Globus pallidus (tissue), 1 donor: ENCODE measurements at regions not wholly inside any gene's neighbourhood (a gene's known extent, or its start where the extent isn't known, plus 50 kb on each side); places are given as distances from the start of the nearest gene placed in this dataset.
"Not testable (repeated sequence)": the region's sequence is repeated elsewhere in the genome, so short reads cannot be mapped to it uniquely, and the experiment has no call there.

Experiments used
- DNase-seq: peaks from one replicate; pipeline ENCODE4 v3.0.0-alpha.2; 2015; ENCODE audit warnings: low spot score

GRCh38 chr5:174982485-174982884, 258.1 kb downstream of the MSX2 start:
- DNase-seq: no peak

GRCh38 chr5:174981416-174981815, 257.0 kb downstream of the MSX2 start:
- DNase-seq: no peak

GRCh38 chr5:174980952-174981351, 256.6 kb downstream of the MSX2 start:
- DNase-seq: no peak

GRCh38 chr5:174972291-174972690, 247.9 kb downstream of the MSX2 start:
- no peak for DNase-seq

- DNase-seq: no peak
These were observed 246.8 kb downstream of the MSX2 start for GRCh38 chr5:174971210-174971609.

GRCh38 chr5:174970502-174970901, 246.1 kb downstream of the MSX2 start:
- DNase-seq: no peak

- DNase-seq: no peak
These were observed 229.5 kb downstream of the MSX2 start for GRCh38 chr5:174953871-174954270.

- peak; percentile 78 for DNase-seq
These were observed 226.9 kb downstream of the MSX2 start for GRCh38 chr5:174951151-174951780.

GRCh38 chr5:174947548-174947947, 223.2 kb downstream of the MSX2 start:
- no peak for DNase-seq

GRCh38 chr5:174945853-174946252, 221.5 kb downstream of the MSX2 start:
- peak; percentile 20 for DNase-seq

GRCh38 chr5:174943785-174944184, 219.4 kb downstream of the MSX2 start:
- no peak for DNase-seq

- DNase-seq: not testable (repeated sequence)
These were observed 218.6 kb downstream of the MSX2 start for GRCh38 chr5:174943002-174943401.

- no peak for DNase-seq
These were observed 213.1 kb downstream of the MSX2 start for GRCh38 chr5:174937201-174938123.

- peak; percentile 56 for DNase-seq
These were observed 211.6 kb downstream of the MSX2 start for GRCh38 chr5:174935854-174936474.

- DNase-seq: not testable (repeated sequence)
These were observed 206.7 kb downstream of the MSX2 start for GRCh38 chr5:174931033-174931432.

- peak; percentile 60 for DNase-seq
These were observed 201.2 kb downstream of the MSX2 start for GRCh38 chr5:174925586-174925985.

- no peak for DNase-seq
These were observed 198.6 kb downstream of the MSX2 start for GRCh38 chr5:174922955-174923354.

- DNase-seq: no peak
These were observed 196.6 kb downstream of the MSX2 start for GRCh38 chr5:174920906-174921550.

GRCh38 chr5:174919351-174919750, 195.0 kb downstream of the MSX2 start:
- no peak for DNase-seq

- no peak for DNase-seq
These were observed 194.3 kb downstream of the MSX2 start for GRCh38 chr5:174918655-174919054.

- no peak for DNase-seq
These were observed 193.7 kb downstream of the MSX2 start for GRCh38 chr5:174917976-174918554.

- DNase-seq: not testable (repeated sequence)
These were observed 193.1 kb downstream of the MSX2 start for GRCh38 chr5:174917435-174917834.
